ENCODE measurements at regions not wholly inside any gene's neighbourhood (a gene's known extent, or its start where the extent isn't known, plus 50 kb on each side); places are given as distances from the start of the nearest gene placed in this dataset.

- TF ChIP-seq ZBTB33 (IDR thresholded peaks at IDR 0.05; ENCODE audit: extremely low read depth, insufficient replicate concordance, low read length) (no peak), RAD21 (IDR thresholded peaks at IDR 0.05; ENCODE audit: low read depth) (no peak), CTCF (IDR thresholded peaks at IDR 0.05 in 2 of 3, conservative IDR thresholded peaks at IDR 0.05 in 1 of 3; ENCODE audit: borderline replicate concordance in 1 of 3, insufficient read depth in 1 of 3, low read depth in 2 of 3, low read length in 2 of 3) (no peak), ATF3 (IDR thresholded peaks at IDR 0.05) (no peak), EZH2 (IDR thresholded peaks at IDR 0.05) (no peak)
Measured at GRCh38 chr6:80725156-80725930, 618.9 kb downstream of the BCKDHB start (continued).

- no peak overlapping the region for H3K4me2 ChIP-seq (ENCODE audit: low read length)
- no peak for ATAC-seq
- H3K9ac ChIP-seq (ENCODE audit: low read length), result no peak overlapping the region
- CTCF ChIA-PET, result no interaction called here
- no peaks in the 10 kb centered on the region for H3K79me2 ChIP-seq (ENCODE audit: insufficient read depth, low read length)
- H3K36me3 ChIP-seq (ENCODE audit: control insufficient read depth in 1 of 2, insufficient read depth in 2 of 2, low read length in 2 of 2), result no peaks in the 10 kb centered on the region
- RAD21 ChIA-PET (ENCODE audit: low non-redundant PET in 1 of 2, low total read pairs in 2 of 2, uncharacterized antibody in 2 of 2, unreplicated experiment in 2 of 2), result no interaction called here
- POLR2A ChIA-PET, result no interaction called here
- BruUV-seq (replicated peaks), result no TSS peak
- H3K4me3 ChIP-seq (replicated peaks in 1 of 2; ENCODE audit: low read depth in 1 of 2, low read length in 2 of 2), result no peak overlapping the region
- DNase-seq (ENCODE audit: low read depth, low spot score), result no peak
- no peaks in the 10 kb centered on the region for H4K20me1 ChIP-seq (ENCODE audit: insufficient read depth)
- H3K4me1 ChIP-seq (ENCODE audit: control insufficient read depth in 1 of 2, insufficient read depth in 2 of 2, low read length in 2 of 2), result no peaks in the 10 kb centered on the region
- no peaks in the 10 kb centered on the region for H3K9me3 ChIP-seq (ENCODE audit: control insufficient read depth in 1 of 2, insufficient read depth in 1 of 2, low read depth in 1 of 2, low read length in 2 of 2)
- H2AFZ ChIP-seq (ENCODE audit: low read depth, low read length, poor library complexity, severe bottlenecking), result no peak overlapping the region
- no peak overlapping the region for H3K27ac ChIP-seq (ENCODE audit: low read depth, low read length)
- no peaks in the 10 kb centered on the region for H3K9me2 ChIP-seq (ENCODE audit: insufficient read depth)
- TF ChIP-seq CBX3 (IDR thresholded peaks at IDR 0.05; ENCODE audit: low read depth), result no peak
- no peak for TF ChIP-seq MAX (IDR thresholded peaks at IDR 0.05)
- TF ChIP-seq CTCF (IDR thresholded peaks at IDR 0.05 in 2 of 3, conservative IDR thresholded peaks at IDR 0.05 in 1 of 3; ENCODE audit: borderline replicate concordance in 1 of 3, insufficient read depth in 1 of 3, low read depth in 2 of 3, low read length in 2 of 3), result no peak
- TF ChIP-seq SRF (IDR thresholded peaks at IDR 0.05; ENCODE audit: low read depth), result no peak
- no peak for TF ChIP-seq CEBPB (IDR thresholded peaks at IDR 0.05; ENCODE audit: low read depth)
- no peak for TF ChIP-seq ZFX (IDR thresholded peaks at IDR 0.05)
- TF ChIP-seq POLR2AphosphoS5 (IDR thresholded peaks at IDR 0.05; ENCODE audit: low read depth, low read length), result no peak
- TF ChIP-seq TCF7L2 (IDR thresholded peaks at IDR 0.05; ENCODE audit: borderline replicate concordance, extremely low read depth, insufficient read depth, insufficient read length), result no peak
- intact Hi-C loops (cut with micrococcal nuclease), result loop anchor here (10.0 kb wide), 1 partner anchor 506 kb away; no protein-coding TSS in a partner anchor
- H3K27me3 ChIP-seq (ENCODE audit: insufficient read depth, low read length), result no peaks in the 10 kb centered on the region
Measured at GRCh38 chr6:80720824-80721223, 614.4 kb downstream of the BCKDHB start.
